Tibial nerve (tissue), 3 donors: ENCODE measurements at regions not wholly inside any gene's neighbourhood (a gene's known extent, or its start where the extent isn't known, plus 50 kb on each side); places are given as distances from the start of the nearest gene placed in this dataset.

ENCODE experiments used
- EP300 ChIP-seq, 2 donors: sonication (generic); formaldehyde crosslinking; IDR thresholded peaks; one replicate each; pipeline ENCODE4 v1.6.1; 2017; ENCODE audit warnings: antibody characterized with exemption in 2 of 2, mild to moderate bottlenecking in 1 of 2
- POLR2A ChIP-seq, 2 donors: fragments of 450-650 bp; IDR thresholded peaks; one replicate each; pipeline ENCODE4 v1.6.1; 2017; ENCODE audit warnings: antibody characterized with exemption in 2 of 2, mild to moderate bottlenecking in 2 of 2, moderate library complexity in 2 of 2

DNA sequence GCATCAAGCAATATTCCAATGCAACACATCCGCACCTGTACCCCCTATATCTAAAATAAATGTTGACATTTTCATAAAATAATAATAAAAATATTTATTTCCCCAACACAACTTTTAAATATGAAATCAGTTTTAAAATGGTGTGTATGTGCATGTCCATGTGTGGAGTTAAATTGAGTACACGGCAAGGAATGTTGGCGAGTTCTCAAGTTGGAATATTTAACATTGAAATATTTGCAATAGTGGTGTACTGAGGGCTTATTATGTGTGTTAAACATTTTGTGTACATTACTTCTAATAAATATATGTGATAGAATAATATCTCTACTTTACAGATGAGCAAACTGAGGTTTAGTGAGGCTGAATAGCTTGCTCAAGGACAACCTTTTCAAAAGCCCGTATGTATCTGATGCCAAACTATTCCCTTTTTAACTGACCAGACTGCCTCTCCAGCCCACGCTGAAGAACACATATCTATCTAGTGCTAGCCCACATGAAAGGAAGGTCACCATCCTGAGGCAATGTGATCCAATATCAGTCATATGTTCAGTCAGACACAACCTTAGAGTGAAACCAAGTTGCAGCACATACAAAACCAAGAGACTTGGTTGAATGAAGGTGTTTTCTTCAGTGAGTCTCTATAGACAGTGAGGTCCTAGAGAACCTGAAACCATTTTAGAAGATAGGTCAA lies 192.2 kb upstream of the CDH11 start:
- TF ChIP-seq POLR2A (IDR thresholded peaks at IDR 0.05) (no peak), EP300 (IDR thresholded peaks at IDR 0.05) (no peak)
